BLaER1 (cell line): ENCODE measurements at regions not wholly inside any gene's neighbourhood (a gene's known extent, or its start where the extent isn't known, plus 50 kb on each side); places are given as distances from the start of the nearest gene placed in this dataset.

Source experiments
- H3K27ac ChIP-seq: shearing (Covaris generic); formaldehyde crosslinking; 2 replicates; pipeline ENCODE4 v1.8.1; 2022
- H3K27me3 ChIP-seq: shearing (Covaris generic); formaldehyde crosslinking; 2 replicates; pipeline ENCODE4 v1.8.1; 2022
- H3K36me3 ChIP-seq: shearing (Covaris generic); formaldehyde crosslinking; 2 replicates; pipeline ENCODE4 v1.8.1; 2022
- H3K4me1 ChIP-seq: shearing (Covaris generic); formaldehyde crosslinking; 2 replicates; pipeline ENCODE4 v1.8.1; 2022
- H3K4me2 ChIP-seq: shearing (Covaris generic); formaldehyde crosslinking; 2 replicates; pipeline ENCODE4 v1.8.1; 2022
- H3K4me3 ChIP-seq: shearing (Covaris generic); formaldehyde crosslinking; 2 replicates; pipeline ENCODE4 v1.8.1; 2022
- H3K9ac ChIP-seq: shearing (Covaris generic); formaldehyde crosslinking; 2 replicates; pipeline ENCODE4 v1.8.1; 2022
- H3K9me3 ChIP-seq: shearing (Covaris generic); formaldehyde crosslinking; 2 replicates; pipeline ENCODE4 v1.8.1; 2022
- H4K20me1 ChIP-seq: shearing (Covaris generic); formaldehyde crosslinking; 2 replicates; pipeline ENCODE4 v1.8.1; 2022
- Cebpa-rat ChIP-seq: shearing (Covaris generic); IDR thresholded peaks from 2 replicates; pipeline ENCODE4 v1.8.1; 2022

- Histone ChIP-seq H3K9me3 (peaks cover 37% of the 10 kb centered on the region), H3K27ac (no peak overlapping the region), H4K20me1 (no peaks in the 10 kb centered on the region), H3K4me1 (no peaks in the 10 kb centered on the region), H3K27me3 (no peaks in the 10 kb centered on the region), H3K9ac (no peak overlapping the region), H3K4me3 (no peak overlapping the region), H3K4me2 (no peak overlapping the region), H3K36me3 (no peaks in the 10 kb centered on the region)
- no peak; the same call in 1 of the 2 replicates for TF ChIP-seq Cebpa-rat
Measured at GRCh38 chr2:238548902-238549462, 122.3 kb downstream of the ASB1 start.

GRCh38 chr2:238549866-238550265 is 123.1 kb downstream of the ASB1 start:
- no peaks in the 10 kb centered on the region for H3K27me3 ChIP-seq
- peaks cover 40% of the 10 kb centered on the region for H3K9me3 ChIP-seq
- no peak overlapping the region for H3K4me3 ChIP-seq

GRCh38 chr2:238551091-238551490 is 124.4 kb downstream of the ASB1 start:
- Histone ChIP-seq H3K27me3 (no peaks in the 10 kb centered on the region), H3K4me2 (no peak overlapping the region), H3K27ac (no peak overlapping the region), H3K4me3 (no peak overlapping the region), H3K9me3 (peaks cover 37% of the 10 kb centered on the region), H3K4me1 (no peaks in the 10 kb centered on the region), H3K36me3 (no peaks in the 10 kb centered on the region), H4K20me1 (no peaks in the 10 kb centered on the region), H3K9ac (no peak overlapping the region)
- TF ChIP-seq Cebpa-rat: no peak

More at GRCh38 chr2:238549866-238550265, 123.1 kb downstream of the ASB1 start:
- Histone ChIP-seq H3K27ac (no peak overlapping the region), H3K36me3 (no peaks in the 10 kb centered on the region), H3K4me1 (no peaks in the 10 kb centered on the region), H4K20me1 (no peaks in the 10 kb centered on the region), H3K4me2 (no peak overlapping the region), H3K9ac (no peak overlapping the region)
- no peak for TF ChIP-seq Cebpa-rat

- no peak for TF ChIP-seq Cebpa-rat
- Histone ChIP-seq H3K4me3 (no peak overlapping the region), H3K9me3 (peaks cover 32% of the 10 kb centered on the region)
Measured at GRCh38 chr2:238552226-238552625, 125.5 kb downstream of the ASB1 start.

GRCh38 chr2:238553159-238553558 is 126.4 kb downstream of the ASB1 start:
- no peak overlapping the region for H3K4me2 ChIP-seq
- H3K4me3 ChIP-seq: no peak overlapping the region
- H3K4me1 ChIP-seq: no peaks in the 10 kb centered on the region
- H4K20me1 ChIP-seq: no peaks in the 10 kb centered on the region
- no peaks in the 10 kb centered on the region for H3K36me3 ChIP-seq
- TF ChIP-seq Cebpa-rat: no peak
- peaks cover 32% of the 10 kb centered on the region for H3K9me3 ChIP-seq
- no peaks in the 10 kb centered on the region for H3K27me3 ChIP-seq
- no peak overlapping the region for H3K9ac ChIP-seq
- no peak overlapping the region for H3K27ac ChIP-seq

More at GRCh38 chr2:238552226-238552625, 125.5 kb downstream of the ASB1 start:
- no peaks in the 10 kb centered on the region for H3K4me1 ChIP-seq
- no peak overlapping the region for H3K9ac ChIP-seq
- H3K27ac ChIP-seq: no peak overlapping the region
- H4K20me1 ChIP-seq: no peaks in the 10 kb centered on the region
- no peaks in the 10 kb centered on the region for H3K36me3 ChIP-seq
- H3K4me2 ChIP-seq: no peak overlapping the region
- no peaks in the 10 kb centered on the region for H3K27me3 ChIP-seq

GRCh38 chr2:238554468-238555315 is 128.0 kb downstream of the ASB1 start:
- Histone ChIP-seq H3K27ac (no peak overlapping the region), H4K20me1 (no peaks in the 10 kb centered on the region), H3K4me2 (no peak overlapping the region), H3K27me3 (no peaks in the 10 kb centered on the region), H3K9ac (no peak overlapping the region), H3K4me3 (no peak overlapping the region), H3K4me1 (no peaks in the 10 kb centered on the region), H3K9me3 (peaks cover 32% of the 10 kb centered on the region), H3K36me3 (no peaks in the 10 kb centered on the region)
- no peak for TF ChIP-seq Cebpa-rat

- no peaks in the 10 kb centered on the region for H3K4me1 ChIP-seq
- H4K20me1 ChIP-seq: no peaks in the 10 kb centered on the region
- TF ChIP-seq Cebpa-rat: no peak
- no peak overlapping the region for H3K27ac ChIP-seq
- H3K27me3 ChIP-seq: no peaks in the 10 kb centered on the region
- H3K4me3 ChIP-seq: no peak overlapping the region
- H3K4me2 ChIP-seq: no peak overlapping the region
- no peaks in the 10 kb centered on the region for H3K36me3 ChIP-seq
- H3K9me3 ChIP-seq: peaks cover 27% of the 10 kb centered on the region
- H3K9ac ChIP-seq: no peak overlapping the region
Measured at GRCh38 chr2:238555786-238556542, 129.2 kb downstream of the ASB1 start.

GRCh38 chr2:238557431-238557830 is 130.7 kb downstream of the ASB1 start:
- H3K36me3 ChIP-seq: no peaks in the 10 kb centered on the region
- H4K20me1 ChIP-seq: no peaks in the 10 kb centered on the region
- H3K9ac ChIP-seq: no peak overlapping the region
- H3K27me3 ChIP-seq: no peaks in the 10 kb centered on the region
- H3K4me2 ChIP-seq: no peak overlapping the region
- no peak for TF ChIP-seq Cebpa-rat
- H3K27ac ChIP-seq: no peak overlapping the region
- peaks cover 17% of the 10 kb centered on the region for H3K9me3 ChIP-seq
- H3K4me1 ChIP-seq: no peaks in the 10 kb centered on the region
- no peak overlapping the region for H3K4me3 ChIP-seq

GRCh38 chr2:238557936-238558335 is 131.2 kb downstream of the ASB1 start:
- Histone ChIP-seq H3K4me1 (no peaks in the 10 kb centered on the region), H3K27ac (no peak overlapping the region), H3K4me3 (no peak overlapping the region), H3K9ac (no peak overlapping the region), H3K9me3 (peaks cover 12% of the 10 kb centered on the region), H3K27me3 (no peaks in the 10 kb centered on the region), H3K36me3 (no peaks in the 10 kb centered on the region), H3K4me2 (no peak overlapping the region), H4K20me1 (no peaks in the 10 kb centered on the region)
- no peak for TF ChIP-seq Cebpa-rat

GRCh38 chr2:238558456-238559099 is 131.9 kb downstream of the ASB1 start:
- TF ChIP-seq Cebpa-rat: no peak
- H3K4me3 ChIP-seq: no peak overlapping the region
- no peaks in the 10 kb centered on the region for H3K27me3 ChIP-seq
- no peak overlapping the region for H3K9ac ChIP-seq
- H3K4me1 ChIP-seq: no peaks in the 10 kb centered on the region
- H3K36me3 ChIP-seq: no peaks in the 10 kb centered on the region
- H3K27ac ChIP-seq: no peak overlapping the region
- no peak overlapping the region for H3K4me2 ChIP-seq
- no peaks in the 10 kb centered on the region for H4K20me1 ChIP-seq
- H3K9me3 ChIP-seq: peaks cover 8% of the 10 kb centered on the region
